ENCODE measurements at regions not wholly inside any gene's neighbourhood (a gene's known extent, or its start where the extent isn't known, plus 50 kb on each side); places are given as distances from the start of the nearest gene placed in this dataset.
"Not testable (repeated sequence)": the region's sequence is repeated elsewhere in the genome, so short reads cannot be mapped to it uniquely, and the experiment has no call there.

DNA sequence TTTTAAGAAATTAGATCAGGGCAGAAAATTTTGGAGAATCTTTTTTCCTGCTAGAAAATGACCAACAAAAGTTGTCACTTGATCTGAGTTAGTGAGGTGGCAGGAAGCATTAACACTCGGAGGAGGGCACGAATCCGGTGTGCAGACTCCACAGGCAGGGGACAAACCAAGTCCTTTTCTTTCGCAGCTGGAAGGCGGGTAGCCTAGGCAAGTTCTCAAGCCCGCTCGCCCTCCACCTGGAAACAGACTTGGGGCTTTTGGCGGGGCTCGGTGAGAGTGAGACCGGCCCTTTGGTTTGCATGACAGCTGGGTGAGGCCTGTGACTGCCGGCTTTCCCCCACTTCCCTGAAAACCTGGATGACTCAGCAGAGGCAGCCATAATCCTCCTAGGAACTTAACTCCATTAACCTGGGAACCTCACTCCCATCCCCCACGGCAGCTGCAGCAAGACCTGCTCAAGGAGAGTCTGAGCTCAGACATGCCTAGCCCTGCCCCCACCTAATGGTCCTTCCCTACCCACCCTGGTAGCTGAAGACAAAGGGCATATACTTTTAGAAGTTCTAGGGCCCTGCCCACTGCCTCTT lies 134.8 kb downstream of the MFSD1 start:
- ChIA-PET POLR2A (ENCODE audit: partially characterized antibody) (no interaction called here), CTCF (ENCODE audit: partially characterized antibody) (no interaction called here)
- H3K4me3 ChIP-seq (ENCODE audit: low read length in 2 of 2): no peak overlapping the region
- H3K36me3 ChIP-seq (ENCODE audit: insufficient read depth, low read length): no peaks in the 10 kb centered on the region
- DNase-seq: no peak
- no peak overlapping the region for H3K27ac ChIP-seq (ENCODE audit: low read depth, low read length)
- H3K9me3 ChIP-seq (ENCODE audit: control insufficient read depth in 1 of 2, low read length in 2 of 2): no peaks in the 10 kb centered on the region
- Mint-ChIP-seq H3K4me3 (no peak overlapping the region), H3K36me3 (no peaks in the 10 kb centered on the region), H3K9me3 (peaks cover 2 to 62% (median 31%) of the 10 kb centered on the region in 8 donors), H3K27me3 (peaks cover 3 to 9% of the 10 kb centered on the region in 2 donors), H3K4me1 (no peaks in the 10 kb centered on the region), H3K27ac (no peak overlapping the region)
- no peaks in the 10 kb centered on the region for H3K27me3 ChIP-seq (ENCODE audit: insufficient read depth, low read length)
- intact Hi-C loops (cut with micrococcal nuclease): no loop called here
- no peaks in the 10 kb centered on the region for H3K4me1 ChIP-seq (ENCODE audit: insufficient read depth, low read length)

DNA sequence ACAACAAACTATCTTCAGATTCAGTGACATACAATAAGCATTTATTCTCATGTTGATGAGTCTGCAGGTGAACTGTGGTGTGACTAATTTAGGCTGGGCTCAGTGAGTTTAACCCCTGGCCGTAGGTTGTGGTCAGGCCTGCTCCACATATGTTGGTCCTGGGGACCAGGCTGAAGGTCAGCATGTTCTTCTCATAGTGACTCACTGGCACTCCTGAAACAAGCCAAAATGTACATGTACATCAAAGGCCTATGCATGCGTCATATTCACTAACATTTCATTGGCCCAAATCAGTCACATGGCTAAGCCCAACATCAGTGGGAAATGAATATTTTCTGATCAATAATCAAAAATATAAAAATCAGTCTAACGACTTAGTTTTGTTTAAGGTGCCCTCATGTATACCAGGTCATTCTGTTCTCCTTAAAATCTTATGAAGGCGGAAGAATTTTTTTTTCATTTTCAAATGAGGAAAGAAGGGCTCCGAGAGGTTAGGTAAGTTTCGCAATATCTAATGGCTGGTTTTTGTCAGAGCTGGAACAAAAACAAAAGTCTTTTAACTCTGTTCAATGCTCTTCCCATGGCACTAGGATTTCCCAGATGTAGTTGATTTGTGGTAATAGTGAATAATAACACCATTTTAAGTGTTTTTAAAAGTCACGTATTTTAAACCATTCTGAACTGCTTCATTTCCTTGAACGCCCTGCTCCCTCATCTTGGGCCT lies 148.5 kb downstream of the MFSD1 start:
- no peak overlapping the region for H3K27ac ChIP-seq (ENCODE audit: low read depth, low read length)
- H3K27me3 ChIP-seq (ENCODE audit: insufficient read depth, low read length): no peaks in the 10 kb centered on the region
- POLR2A ChIA-PET (ENCODE audit: partially characterized antibody): no interaction called here
- H3K9me3 Mint-ChIP-seq: peaks cover 0 to 8% (median 0%) of the 10 kb centered on the region in 8 donors
- no peaks in the 10 kb centered on the region for H3K36me3 Mint-ChIP-seq
- no peaks in the 10 kb centered on the region for H3K9me3 ChIP-seq (ENCODE audit: control insufficient read depth in 1 of 2, low read length in 2 of 2)
- H3K4me1 ChIP-seq (ENCODE audit: insufficient read depth, low read length): no peaks in the 10 kb centered on the region
- H3K36me3 ChIP-seq (ENCODE audit: insufficient read depth, low read length): no peaks in the 10 kb centered on the region
- DNase-seq: no peak
- H3K4me3 Mint-ChIP-seq: no peak overlapping the region
- H3K27me3 Mint-ChIP-seq: no peaks in the 10 kb centered on the region
- CTCF ChIA-PET (ENCODE audit: partially characterized antibody): no interaction called here
- no peaks in the 10 kb centered on the region for H3K4me1 Mint-ChIP-seq
- H3K27ac Mint-ChIP-seq: no peak overlapping the region
- intact Hi-C loops (cut with micrococcal nuclease): no loop called here
- no peak overlapping the region for H3K4me3 ChIP-seq (ENCODE audit: low read length in 2 of 2)

DNA sequence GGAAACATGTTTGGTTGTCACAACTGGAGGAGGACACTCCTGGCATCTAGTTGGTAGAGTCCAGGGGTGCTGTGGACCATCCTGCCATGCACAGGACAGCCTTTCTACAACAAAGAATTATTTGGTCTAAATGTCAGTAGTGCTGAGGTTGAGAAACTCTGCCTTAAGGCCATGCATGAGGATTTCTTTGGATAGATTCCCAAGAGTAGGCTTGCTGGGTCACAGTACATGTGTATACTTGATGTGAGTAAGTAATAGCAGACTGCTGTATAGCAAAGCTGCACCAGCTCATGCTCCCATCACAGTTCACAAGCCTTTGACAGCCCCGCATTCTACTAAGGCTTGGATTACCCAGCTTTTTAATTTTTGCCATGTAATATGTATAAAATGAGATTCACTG lies 151.3 kb downstream of the MFSD1 start:
- Mint-ChIP-seq H3K27ac (no peak overlapping the region), H3K27me3 (no peaks in the 10 kb centered on the region), H3K36me3 (no peaks in the 10 kb centered on the region), H3K4me3 (no peak overlapping the region), H3K4me1 (no peaks in the 10 kb centered on the region), H3K9me3 (peaks cover 0 to 9% (median 3%) of the 10 kb centered on the region in 8 donors)
- no peaks in the 10 kb centered on the region for H3K36me3 ChIP-seq (ENCODE audit: insufficient read depth, low read length)
- H3K9me3 ChIP-seq (ENCODE audit: control insufficient read depth in 1 of 2, low read length in 2 of 2): no peaks in the 10 kb centered on the region
- H3K27me3 ChIP-seq (ENCODE audit: insufficient read depth, low read length): no peaks in the 10 kb centered on the region
- DNase-seq: no peak
- no peak overlapping the region for H3K4me3 ChIP-seq (ENCODE audit: low read length in 2 of 2)
- H3K4me1 ChIP-seq (ENCODE audit: insufficient read depth, low read length): no peaks in the 10 kb centered on the region
- no peak overlapping the region for H3K27ac ChIP-seq (ENCODE audit: low read depth, low read length)
- ChIA-PET CTCF (ENCODE audit: partially characterized antibody) (no interaction called here), POLR2A (ENCODE audit: partially characterized antibody) (no interaction called here)
- intact Hi-C loops (cut with micrococcal nuclease): no loop called here

DNA sequence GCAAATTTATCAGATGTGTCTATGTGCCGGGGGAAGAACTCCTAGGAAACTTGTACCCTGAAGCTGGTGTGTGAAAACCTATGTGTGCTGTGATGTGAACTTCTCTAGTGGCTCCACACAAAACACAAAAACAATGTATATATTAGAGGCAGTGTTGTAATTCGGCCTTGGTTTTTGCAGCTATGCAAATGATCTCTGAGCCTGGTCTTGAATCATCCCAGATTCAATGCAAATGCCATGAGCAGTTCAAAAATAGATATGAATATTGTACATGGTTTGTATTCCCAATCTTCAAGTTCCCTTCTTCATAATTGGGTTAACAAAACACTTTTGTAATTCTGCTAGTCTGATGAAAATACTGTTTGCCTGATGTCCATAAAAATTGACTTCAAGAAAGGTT lies 152.6 kb downstream of the MFSD1 start:
- ChIA-PET CTCF (ENCODE audit: partially characterized antibody) (no interaction called here), POLR2A (ENCODE audit: partially characterized antibody) (no interaction called here)
- DNase-seq: no peak
- Mint-ChIP-seq H3K27me3 (no peaks in the 10 kb centered on the region), H3K9me3 (peaks cover 0 to 9% (median 1%) of the 10 kb centered on the region in 8 donors), H3K27ac (no peak overlapping the region), H3K4me3 (no peak overlapping the region), H3K4me1 (no peaks in the 10 kb centered on the region), H3K36me3 (no peaks in the 10 kb centered on the region)
- no peak overlapping the region for H3K27ac ChIP-seq (ENCODE audit: low read depth, low read length)
- no peak overlapping the region for H3K4me3 ChIP-seq (ENCODE audit: low read length in 2 of 2)
- no peaks in the 10 kb centered on the region for H3K9me3 ChIP-seq (ENCODE audit: control insufficient read depth in 1 of 2, low read length in 2 of 2)
- H3K36me3 ChIP-seq (ENCODE audit: insufficient read depth, low read length): no peaks in the 10 kb centered on the region
- H3K27me3 ChIP-seq (ENCODE audit: insufficient read depth, low read length): no peaks in the 10 kb centered on the region
- intact Hi-C loops (cut with micrococcal nuclease): no loop called here
- H3K4me1 ChIP-seq (ENCODE audit: insufficient read depth, low read length): no peaks in the 10 kb centered on the region

DNA sequence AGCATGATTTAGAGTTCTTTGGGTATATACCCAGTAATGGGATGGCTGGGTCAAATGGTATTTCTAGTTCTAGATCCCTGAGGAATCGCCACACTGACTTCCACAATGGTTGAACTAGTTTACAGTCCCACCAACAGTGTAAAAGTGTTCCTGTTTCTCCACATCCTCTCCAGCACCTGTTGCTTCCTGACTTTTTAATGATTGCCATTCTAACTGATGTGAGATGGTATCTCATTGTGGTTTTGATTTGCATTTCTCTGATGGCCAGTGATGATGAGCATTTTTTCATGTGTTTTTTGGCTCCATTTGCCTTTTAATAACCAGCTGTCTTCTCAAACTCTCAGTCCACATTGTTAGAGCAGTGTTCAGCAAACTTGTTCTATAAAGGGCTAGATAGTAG lies 155.9 kb downstream of the MFSD1 start:
- CTCF ChIA-PET (ENCODE audit: partially characterized antibody); POLR2A ChIA-PET (ENCODE audit: partially characterized antibody); H3K4me1 Mint-ChIP-seq; H3K4me3 ChIP-seq (ENCODE audit: low read length in 2 of 2); H3K36me3 ChIP-seq (ENCODE audit: insufficient read depth, low read length); H3K36me3 Mint-ChIP-seq; intact Hi-C loops (cut with micrococcal nuclease); H3K27ac ChIP-seq (ENCODE audit: low read depth, low read length); H3K27me3 ChIP-seq (ENCODE audit: insufficient read depth, low read length); H3K27ac Mint-ChIP-seq; H3K4me3 Mint-ChIP-seq; H3K9me3 ChIP-seq (ENCODE audit: control insufficient read depth in 1 of 2, low read length in 2 of 2); DNase-seq; H3K9me3 Mint-ChIP-seq; H3K4me1 ChIP-seq (ENCODE audit: insufficient read depth, low read length); H3K27me3 Mint-ChIP-seq: not testable (repeated sequence)

DNA sequence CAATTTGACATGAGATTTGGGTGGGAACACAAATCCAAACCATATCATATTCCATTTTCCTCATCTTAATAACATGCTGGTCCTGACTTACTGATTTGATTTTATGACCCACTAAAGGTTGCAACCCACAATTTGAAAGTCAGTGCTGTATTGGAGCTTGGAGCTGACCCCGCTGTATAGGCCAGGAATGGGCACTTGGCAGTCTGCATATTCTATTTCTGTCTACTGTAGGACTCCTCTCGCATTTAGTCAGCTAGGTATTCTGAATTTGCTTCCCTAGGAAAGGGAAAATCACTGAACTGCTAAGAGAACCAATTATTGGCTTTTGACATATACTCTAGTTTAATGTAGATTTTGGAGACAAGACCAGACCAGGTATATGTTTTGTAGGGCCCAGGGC lies 157.0 kb downstream of the MFSD1 start:
- H3K4me1 ChIP-seq (ENCODE audit: insufficient read depth, low read length): no peaks in the 10 kb centered on the region
- no peaks in the 10 kb centered on the region for H3K9me3 ChIP-seq (ENCODE audit: control insufficient read depth in 1 of 2, low read length in 2 of 2)
- no peaks in the 10 kb centered on the region for H3K36me3 ChIP-seq (ENCODE audit: insufficient read depth, low read length)
- POLR2A ChIA-PET (ENCODE audit: partially characterized antibody): no interaction called here
- no peak overlapping the region for H3K4me3 Mint-ChIP-seq
- peaks cover 0 to 9% (median 1%) of the 10 kb centered on the region in 8 donors for H3K9me3 Mint-ChIP-seq
- H3K4me1 Mint-ChIP-seq: no peaks in the 10 kb centered on the region
- intact Hi-C loops (cut with micrococcal nuclease): no loop called here
- no peak for DNase-seq
- H3K27ac ChIP-seq (ENCODE audit: low read depth, low read length): no peak overlapping the region
- peaks cover 0 to 5% of the 10 kb centered on the region in 2 donors for H3K27me3 Mint-ChIP-seq
- H3K4me3 ChIP-seq (ENCODE audit: low read length in 2 of 2): no peak overlapping the region
- no peaks in the 10 kb centered on the region for H3K27me3 ChIP-seq (ENCODE audit: insufficient read depth, low read length)
- H3K27ac Mint-ChIP-seq: no peak overlapping the region
- no peaks in the 10 kb centered on the region for H3K36me3 Mint-ChIP-seq
- CTCF ChIA-PET (ENCODE audit: partially characterized antibody): no interaction called here

DNA sequence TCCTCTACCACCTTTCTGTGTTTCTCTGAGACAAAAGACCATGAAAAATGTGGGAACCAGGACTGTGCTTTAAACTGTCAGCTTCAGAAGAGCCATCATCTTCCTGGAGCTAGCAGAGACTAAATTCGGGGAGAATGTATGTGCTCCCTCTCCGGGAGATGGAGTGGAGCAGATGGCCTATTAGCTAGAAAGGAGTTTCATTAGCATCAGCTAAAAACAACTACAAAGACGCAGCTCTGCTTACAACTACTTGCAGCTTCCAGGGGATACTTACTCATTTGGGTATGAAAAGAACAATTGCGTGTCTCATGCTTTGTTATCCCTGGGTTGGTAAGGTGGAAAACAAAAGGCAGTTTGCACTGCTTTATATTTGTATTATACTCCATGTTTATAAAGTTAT lies 159.6 kb downstream of the MFSD1 start:
- intact Hi-C loops (cut with micrococcal nuclease): no loop called here
- POLR2A ChIA-PET (ENCODE audit: partially characterized antibody): no interaction called here
- H3K9me3 ChIP-seq (ENCODE audit: control insufficient read depth in 1 of 2, low read length in 2 of 2): no peaks in the 10 kb centered on the region

More for the DNA sequence above, 159.6 kb downstream of the MFSD1 start:
- no peak for DNase-seq
- H3K36me3 ChIP-seq (ENCODE audit: insufficient read depth, low read length): no peaks in the 10 kb centered on the region
- H3K27me3 ChIP-seq (ENCODE audit: insufficient read depth, low read length): no peaks in the 10 kb centered on the region
- no peaks in the 10 kb centered on the region for H3K4me1 ChIP-seq (ENCODE audit: insufficient read depth, low read length)
- Mint-ChIP-seq H3K36me3 (no peaks in the 10 kb centered on the region), H3K27ac (no peak overlapping the region), H3K4me1 (no peaks in the 10 kb centered on the region), H3K9me3 (peaks cover 0 to 4% (median 1%) of the 10 kb centered on the region in 8 donors), H3K27me3 (peaks cover 0 to 5% of the 10 kb centered on the region in 2 donors), H3K4me3 (no peak overlapping the region)
- no peak overlapping the region for H3K4me3 ChIP-seq (ENCODE audit: low read length in 2 of 2)
- CTCF ChIA-PET (ENCODE audit: partially characterized antibody): no interaction called here
- no peak overlapping the region for H3K27ac ChIP-seq (ENCODE audit: low read depth, low read length)

Measured in CD4-positive, alpha-beta memory T cell (primary cell).